LNCAP (cell line): ENCODE measurements at regions not wholly inside any gene's neighbourhood (a gene's known extent, or its start where the extent isn't known, plus 50 kb on each side); places are given as distances from the start of the nearest gene placed in this dataset.

Experiments used
- TF ChIP-seq, protein P1 (sequence below): fragments of 450-650 bp; IDR thresholded peaks from 2 replicates; pipeline ENCODE4 v1.5.1; 2017; ENCODE audit warnings: mild to moderate bottlenecking

GRCh38 chr3:146658841-146659240 is 53.7 kb upstream of the PLSCR5 start:
- TF ChIP-seq, protein P1, sequence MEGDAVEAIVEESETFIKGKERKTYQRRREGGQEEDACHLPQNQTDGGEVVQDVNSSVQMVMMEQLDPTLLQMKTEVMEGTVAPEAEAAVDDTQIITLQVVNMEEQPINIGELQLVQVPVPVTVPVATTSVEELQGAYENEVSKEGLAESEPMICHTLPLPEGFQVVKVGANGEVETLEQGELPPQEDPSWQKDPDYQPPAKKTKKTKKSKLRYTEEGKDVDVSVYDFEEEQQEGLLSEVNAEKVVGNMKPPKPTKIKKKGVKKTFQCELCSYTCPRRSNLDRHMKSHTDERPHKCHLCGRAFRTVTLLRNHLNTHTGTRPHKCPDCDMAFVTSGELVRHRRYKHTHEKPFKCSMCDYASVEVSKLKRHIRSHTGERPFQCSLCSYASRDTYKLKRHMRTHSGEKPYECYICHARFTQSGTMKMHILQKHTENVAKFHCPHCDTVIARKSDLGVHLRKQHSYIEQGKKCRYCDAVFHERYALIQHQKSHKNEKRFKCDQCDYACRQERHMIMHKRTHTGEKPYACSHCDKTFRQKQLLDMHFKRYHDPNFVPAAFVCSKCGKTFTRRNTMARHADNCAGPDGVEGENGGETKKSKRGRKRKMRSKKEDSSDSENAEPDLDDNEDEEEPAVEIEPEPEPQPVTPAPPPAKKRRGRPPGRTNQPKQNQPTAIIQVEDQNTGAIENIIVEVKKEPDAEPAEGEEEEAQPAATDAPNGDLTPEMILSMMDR: no peak

DNA sequence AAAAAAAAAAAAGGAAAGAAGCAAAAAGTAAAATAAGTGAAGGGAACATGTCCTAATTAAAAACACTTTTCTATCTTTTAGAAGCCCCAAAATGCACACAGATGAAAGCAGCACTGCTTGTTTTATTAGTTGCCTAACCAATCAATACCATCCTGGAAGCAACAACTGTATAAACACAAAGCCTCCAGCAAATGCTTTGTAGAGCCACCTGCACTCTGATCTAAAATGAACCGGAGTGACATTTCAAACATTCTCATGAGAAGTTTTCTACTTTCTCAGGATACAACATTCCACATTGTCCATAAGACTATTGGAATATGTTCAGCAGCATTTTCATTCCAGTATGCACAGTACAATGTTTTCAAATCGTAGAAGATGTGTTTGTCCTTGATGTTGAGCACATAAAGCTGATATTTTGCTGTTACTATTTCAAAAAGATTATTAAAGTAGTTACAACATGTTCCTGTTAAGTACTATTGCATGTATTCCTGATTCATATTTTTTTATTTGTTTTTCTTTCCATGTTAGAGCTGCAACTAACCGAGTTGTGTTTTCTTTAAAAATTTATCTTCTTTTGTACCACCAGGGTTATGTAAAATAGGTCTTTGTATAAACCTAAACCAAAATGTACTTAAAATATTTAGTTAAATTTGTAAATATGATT is 50.3 kb upstream of the PLSCR5 start:
- TF ChIP-seq, protein P1: no peak
